ENCODE measurements at regions not wholly inside any gene's neighbourhood (a gene's known extent, or its start where the extent isn't known, plus 50 kb on each side); places are given as distances from the start of the nearest gene placed in this dataset.

DNA sequence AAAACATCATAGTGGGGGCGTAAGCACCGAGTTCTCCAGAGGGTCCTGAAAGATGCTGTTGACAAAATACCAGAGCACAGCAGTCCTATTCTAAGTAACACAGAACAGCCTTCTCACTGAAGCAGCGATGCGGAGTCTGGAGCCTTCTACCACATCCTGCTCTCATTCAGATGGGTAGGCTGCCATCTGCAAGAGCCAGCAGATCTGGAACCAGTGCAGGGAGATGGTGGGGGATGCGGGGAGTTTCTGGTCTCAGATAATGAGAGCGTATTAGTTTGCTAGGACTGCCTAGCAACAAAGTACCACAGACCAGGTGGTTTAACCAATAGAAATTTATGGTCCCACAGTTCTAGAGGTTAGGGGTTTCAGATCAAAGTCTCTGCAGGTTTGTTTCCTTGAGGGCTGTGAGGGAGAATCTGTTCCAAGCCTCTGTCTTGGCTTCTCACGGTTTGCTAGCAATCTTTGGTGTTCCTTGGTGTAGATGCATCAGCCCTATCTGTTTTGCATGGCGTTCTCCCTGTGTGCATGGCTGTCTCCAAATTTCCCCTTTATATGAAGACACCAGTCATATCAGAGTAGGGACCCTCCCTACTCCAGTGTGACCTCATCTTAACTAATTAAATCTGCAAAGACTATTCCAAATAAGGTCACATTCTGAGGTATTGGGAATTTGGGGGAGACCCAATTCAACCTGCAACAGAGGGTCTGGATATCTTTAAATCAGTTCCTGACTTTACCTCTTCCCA is 52.0 kb upstream of the STEAP1B start:
- Histone ChIP-seq H3K4me1 (ENCODE audit: control insufficient read depth in 4 of 4, insufficient read depth in 4 of 4, low read length in 3 of 4) (peaks cover 0 to 8% (median 8%) of the 10 kb centered on the region in 4 donors), H3K27me3 (ENCODE audit: control insufficient read depth in 4 of 4, insufficient read depth in 4 of 4, low read length in 3 of 4) (peaks cover 0 to 32% (median 8%) of the 10 kb centered on the region in 4 donors), H3K27ac (ENCODE audit: low read depth in 1 of 2, low read length in 2 of 2) (no peak overlapping the region), H3K4me3 (ENCODE audit: low read depth in 1 of 3, low read length in 3 of 3) (no peak overlapping the region), H3K9ac (ENCODE audit: low read depth in 1 of 2, low read length in 2 of 2) (no peak overlapping the region), H3K9me3 (ENCODE audit: control insufficient read depth in 4 of 4, low read length in 3 of 4) (no peaks in the 10 kb centered on the region), H3K36me3 (ENCODE audit: control insufficient read depth in 4 of 4, insufficient read depth in 3 of 4, low read depth in 1 of 4, low read length in 3 of 4) (no peaks in the 10 kb centered on the region)
- 80% methylated on average over 8 of the region's 8 CpGs for WGBS
- TF ChIP-seq EGR1 (IDR thresholded peaks at IDR 0.05; ENCODE audit: low read depth in 2 of 2) (no peak), FOXA2 (IDR thresholded peaks at IDR 0.05) (no peak), HNF4G (IDR thresholded peaks at IDR 0.05) (no peak), NR2F2 (IDR thresholded peaks at IDR 0.05) (no peak), RXRA (IDR thresholded peaks at IDR 0.05) (no peak), JUND (IDR thresholded peaks at IDR 0.05) (no peak), GABPA (IDR thresholded peaks at IDR 0.05 in 1 of 2, conservative IDR thresholded peaks at IDR 0.05 in 1 of 2) (no peak), RAD21 (IDR thresholded peaks at IDR 0.05) (no peak)
- TF ChIP-seq, protein P1, sequence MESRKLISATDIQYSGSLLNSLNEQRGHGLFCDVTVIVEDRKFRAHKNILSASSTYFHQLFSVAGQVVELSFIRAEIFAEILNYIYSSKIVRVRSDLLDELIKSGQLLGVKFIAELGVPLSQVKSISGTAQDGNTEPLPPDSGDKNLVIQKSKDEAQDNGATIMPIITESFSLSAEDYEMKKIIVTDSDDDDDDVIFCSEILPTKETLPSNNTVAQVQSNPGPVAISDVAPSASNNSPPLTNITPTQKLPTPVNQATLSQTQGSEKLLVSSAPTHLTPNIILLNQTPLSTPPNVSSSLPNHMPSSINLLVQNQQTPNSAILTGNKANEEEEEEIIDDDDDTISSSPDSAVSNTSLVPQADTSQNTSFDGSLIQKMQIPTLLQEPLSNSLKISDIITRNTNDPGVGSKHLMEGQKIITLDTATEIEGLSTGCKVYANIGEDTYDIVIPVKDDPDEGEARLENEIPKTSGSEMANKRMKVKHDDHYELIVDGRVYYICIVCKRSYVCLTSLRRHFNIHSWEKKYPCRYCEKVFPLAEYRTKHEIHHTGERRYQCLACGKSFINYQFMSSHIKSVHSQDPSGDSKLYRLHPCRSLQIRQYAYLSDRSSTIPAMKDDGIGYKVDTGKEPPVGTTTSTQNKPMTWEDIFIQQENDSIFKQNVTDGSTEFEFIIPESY (IDR thresholded peaks at IDR 0.05): no peak
- TF ChIP-seq, protein P2, sequence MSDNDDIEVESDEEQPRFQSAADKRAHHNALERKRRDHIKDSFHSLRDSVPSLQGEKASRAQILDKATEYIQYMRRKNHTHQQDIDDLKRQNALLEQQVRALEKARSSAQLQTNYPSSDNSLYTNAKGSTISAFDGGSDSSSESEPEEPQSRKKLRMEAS (IDR thresholded peaks at IDR 0.05): no peak
- TF ChIP-seq, protein P3, sequence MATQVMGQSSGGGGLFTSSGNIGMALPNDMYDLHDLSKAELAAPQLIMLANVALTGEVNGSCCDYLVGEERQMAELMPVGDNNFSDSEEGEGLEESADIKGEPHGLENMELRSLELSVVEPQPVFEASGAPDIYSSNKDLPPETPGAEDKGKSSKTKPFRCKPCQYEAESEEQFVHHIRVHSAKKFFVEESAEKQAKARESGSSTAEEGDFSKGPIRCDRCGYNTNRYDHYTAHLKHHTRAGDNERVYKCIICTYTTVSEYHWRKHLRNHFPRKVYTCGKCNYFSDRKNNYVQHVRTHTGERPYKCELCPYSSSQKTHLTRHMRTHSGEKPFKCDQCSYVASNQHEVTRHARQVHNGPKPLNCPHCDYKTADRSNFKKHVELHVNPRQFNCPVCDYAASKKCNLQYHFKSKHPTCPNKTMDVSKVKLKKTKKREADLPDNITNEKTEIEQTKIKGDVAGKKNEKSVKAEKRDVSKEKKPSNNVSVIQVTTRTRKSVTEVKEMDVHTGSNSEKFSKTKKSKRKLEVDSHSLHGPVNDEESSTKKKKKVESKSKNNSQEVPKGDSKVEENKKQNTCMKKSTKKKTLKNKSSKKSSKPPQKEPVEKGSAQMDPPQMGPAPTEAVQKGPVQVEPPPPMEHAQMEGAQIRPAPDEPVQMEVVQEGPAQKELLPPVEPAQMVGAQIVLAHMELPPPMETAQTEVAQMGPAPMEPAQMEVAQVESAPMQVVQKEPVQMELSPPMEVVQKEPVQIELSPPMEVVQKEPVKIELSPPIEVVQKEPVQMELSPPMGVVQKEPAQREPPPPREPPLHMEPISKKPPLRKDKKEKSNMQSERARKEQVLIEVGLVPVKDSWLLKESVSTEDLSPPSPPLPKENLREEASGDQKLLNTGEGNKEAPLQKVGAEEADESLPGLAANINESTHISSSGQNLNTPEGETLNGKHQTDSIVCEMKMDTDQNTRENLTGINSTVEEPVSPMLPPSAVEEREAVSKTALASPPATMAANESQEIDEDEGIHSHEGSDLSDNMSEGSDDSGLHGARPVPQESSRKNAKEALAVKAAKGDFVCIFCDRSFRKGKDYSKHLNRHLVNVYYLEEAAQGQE (IDR thresholded peaks at IDR 0.05): no peak
- TF ChIP-seq, protein P4, sequence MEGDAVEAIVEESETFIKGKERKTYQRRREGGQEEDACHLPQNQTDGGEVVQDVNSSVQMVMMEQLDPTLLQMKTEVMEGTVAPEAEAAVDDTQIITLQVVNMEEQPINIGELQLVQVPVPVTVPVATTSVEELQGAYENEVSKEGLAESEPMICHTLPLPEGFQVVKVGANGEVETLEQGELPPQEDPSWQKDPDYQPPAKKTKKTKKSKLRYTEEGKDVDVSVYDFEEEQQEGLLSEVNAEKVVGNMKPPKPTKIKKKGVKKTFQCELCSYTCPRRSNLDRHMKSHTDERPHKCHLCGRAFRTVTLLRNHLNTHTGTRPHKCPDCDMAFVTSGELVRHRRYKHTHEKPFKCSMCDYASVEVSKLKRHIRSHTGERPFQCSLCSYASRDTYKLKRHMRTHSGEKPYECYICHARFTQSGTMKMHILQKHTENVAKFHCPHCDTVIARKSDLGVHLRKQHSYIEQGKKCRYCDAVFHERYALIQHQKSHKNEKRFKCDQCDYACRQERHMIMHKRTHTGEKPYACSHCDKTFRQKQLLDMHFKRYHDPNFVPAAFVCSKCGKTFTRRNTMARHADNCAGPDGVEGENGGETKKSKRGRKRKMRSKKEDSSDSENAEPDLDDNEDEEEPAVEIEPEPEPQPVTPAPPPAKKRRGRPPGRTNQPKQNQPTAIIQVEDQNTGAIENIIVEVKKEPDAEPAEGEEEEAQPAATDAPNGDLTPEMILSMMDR (IDR thresholded peaks at IDR 0.05; ENCODE audit: low read depth, low read length, missing input control): no peak
- TF ChIP-seq, protein P5, sequence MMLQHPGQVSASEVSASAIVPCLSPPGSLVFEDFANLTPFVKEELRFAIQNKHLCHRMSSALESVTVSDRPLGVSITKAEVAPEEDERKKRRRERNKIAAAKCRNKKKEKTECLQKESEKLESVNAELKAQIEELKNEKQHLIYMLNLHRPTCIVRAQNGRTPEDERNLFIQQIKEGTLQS (IDR thresholded peaks at IDR 0.05): no peak
- no peak for DNase-seq (ENCODE audit: low spot score)

DNA sequence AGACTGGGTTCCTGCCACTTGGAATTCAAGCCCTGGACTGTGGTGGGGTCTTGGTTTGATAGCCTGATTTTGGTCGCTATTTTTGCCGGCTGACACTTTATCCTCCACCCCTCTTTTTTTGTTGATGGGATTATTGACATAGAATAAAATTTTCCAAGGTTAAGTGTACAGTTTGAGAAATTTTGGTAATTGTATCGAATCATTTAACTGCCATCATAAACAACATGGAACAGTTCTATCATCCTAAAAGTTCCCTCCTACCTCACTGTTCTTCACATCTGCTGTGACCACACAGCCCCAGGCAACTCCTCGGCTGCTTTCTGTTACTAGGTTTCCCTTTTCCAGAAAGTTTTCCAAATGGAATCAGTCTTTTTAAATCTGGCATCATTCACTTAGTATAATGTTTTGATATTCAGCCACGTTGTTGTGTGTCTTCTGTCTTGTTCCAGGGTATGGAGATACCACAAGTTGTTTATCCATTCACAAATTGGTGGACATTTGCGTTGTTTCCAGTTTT is 50.6 kb upstream of the STEAP1B start:
- Histone ChIP-seq H3K4me1 (ENCODE audit: control insufficient read depth in 4 of 4, insufficient read depth in 4 of 4, low read length in 3 of 4) (peaks cover 0 to 8% (median 8%) of the 10 kb centered on the region in 4 donors), H3K4me3 (ENCODE audit: low read depth in 1 of 3, low read length in 3 of 3) (no peak overlapping the region), H3K36me3 (ENCODE audit: control insufficient read depth in 4 of 4, insufficient read depth in 3 of 4, low read depth in 1 of 4, low read length in 3 of 4) (no peaks in the 10 kb centered on the region), H3K9me3 (ENCODE audit: control insufficient read depth in 4 of 4, low read length in 3 of 4) (no peaks in the 10 kb centered on the region), H3K9ac (ENCODE audit: low read depth in 1 of 2, low read length in 2 of 2) (no peak overlapping the region), H3K27ac (ENCODE audit: low read depth in 1 of 2, low read length in 2 of 2) (no peak overlapping the region), H3K27me3 (ENCODE audit: control insufficient read depth in 4 of 4, insufficient read depth in 4 of 4, low read length in 3 of 4) (peaks cover 0 to 37% (median 8%) of the 10 kb centered on the region in 4 donors)
- no peak for DNase-seq (ENCODE audit: low spot score)
- WGBS: 45% methylated on average over 6 of the region's 6 CpGs
- TF ChIP-seq HNF4A (conservative IDR thresholded peaks at IDR 0.05) (no peak), EGR1 (IDR thresholded peaks at IDR 0.05; ENCODE audit: low read depth in 2 of 2) (no peak), RXRA (IDR thresholded peaks at IDR 0.05) (no peak), NR2F2 (IDR thresholded peaks at IDR 0.05) (no peak), FOXA1 (IDR thresholded peaks at IDR 0.05) (no peak), YY1 (IDR thresholded peaks at IDR 0.05) (no peak), SP1 (IDR thresholded peaks at IDR 0.05) (no peak), HNF4G (IDR thresholded peaks at IDR 0.05) (no peak), GABPA (IDR thresholded peaks at IDR 0.05 in 1 of 2, conservative IDR thresholded peaks at IDR 0.05 in 1 of 2) (no peak), JUND (IDR thresholded peaks at IDR 0.05) (no peak)
- TF ChIP-seq, protein P4 (IDR thresholded peaks at IDR 0.05; ENCODE audit: low read depth, low read length, missing input control): no peak
- TF ChIP-seq, protein P2 (IDR thresholded peaks at IDR 0.05): no peak
- TF ChIP-seq, protein P5 (IDR thresholded peaks at IDR 0.05): no peak

All from liver (tissue), 8 donors.